ENCODE measurements at regions not wholly inside any gene's neighbourhood (a gene's known extent, or its start where the extent isn't known, plus 50 kb on each side); places are given as distances from the start of the nearest gene placed in this dataset.
"Not testable (repeated sequence)": the region's sequence is repeated elsewhere in the genome, so short reads cannot be mapped to it uniquely, and the experiment has no call there.

GRCh38 chr21:8194042-8194441, 2327.3 kb upstream of the TPTE start:
- not testable (repeated sequence) for H3K9me3 Mint-ChIP-seq; DNase-seq; H3K4me1 Mint-ChIP-seq; H3K27me3 Mint-ChIP-seq (ENCODE audit: low read depth in 3 of 3); H3K36me3 Mint-ChIP-seq; H3K27ac Mint-ChIP-seq; H3K4me3 Mint-ChIP-seq

DNA sequence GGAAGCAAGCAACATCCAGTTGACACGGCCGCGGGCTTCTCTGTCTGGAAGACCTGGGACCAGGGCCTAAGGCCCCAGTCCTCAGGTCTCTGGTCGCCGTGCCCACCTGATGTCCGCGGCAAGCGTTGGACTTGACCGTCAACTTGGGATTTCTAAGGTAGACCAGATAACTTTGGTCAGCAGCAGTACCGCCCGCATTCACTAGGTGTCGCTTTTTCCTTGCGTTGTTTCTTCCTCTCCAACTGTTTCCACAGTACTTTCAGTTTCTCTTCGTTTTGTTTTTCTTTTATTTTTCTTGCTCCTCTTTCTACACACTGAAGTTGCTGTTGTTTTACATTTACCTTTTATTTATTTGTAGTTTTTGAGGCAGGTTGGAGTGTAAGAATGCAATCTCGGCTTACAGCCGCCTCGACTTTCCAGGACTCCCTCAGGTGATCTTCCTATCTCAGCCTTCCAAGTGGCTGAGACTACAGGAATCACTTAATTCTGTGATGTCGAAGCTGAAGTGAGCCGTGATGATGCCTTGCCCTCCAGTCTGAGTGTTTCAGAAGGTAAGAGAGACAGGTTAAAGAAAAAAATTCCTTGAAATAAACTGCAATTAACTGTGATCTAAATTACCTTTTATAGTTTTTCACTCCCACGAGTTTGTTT, 2323.9 kb upstream of the TPTE start:
- not testable (repeated sequence) for H3K36me3 Mint-ChIP-seq; H3K4me3 Mint-ChIP-seq; H3K27me3 Mint-ChIP-seq (ENCODE audit: low read depth in 3 of 3); DNase-seq; H3K4me1 Mint-ChIP-seq; H3K9me3 Mint-ChIP-seq; H3K27ac Mint-ChIP-seq

DNA sequence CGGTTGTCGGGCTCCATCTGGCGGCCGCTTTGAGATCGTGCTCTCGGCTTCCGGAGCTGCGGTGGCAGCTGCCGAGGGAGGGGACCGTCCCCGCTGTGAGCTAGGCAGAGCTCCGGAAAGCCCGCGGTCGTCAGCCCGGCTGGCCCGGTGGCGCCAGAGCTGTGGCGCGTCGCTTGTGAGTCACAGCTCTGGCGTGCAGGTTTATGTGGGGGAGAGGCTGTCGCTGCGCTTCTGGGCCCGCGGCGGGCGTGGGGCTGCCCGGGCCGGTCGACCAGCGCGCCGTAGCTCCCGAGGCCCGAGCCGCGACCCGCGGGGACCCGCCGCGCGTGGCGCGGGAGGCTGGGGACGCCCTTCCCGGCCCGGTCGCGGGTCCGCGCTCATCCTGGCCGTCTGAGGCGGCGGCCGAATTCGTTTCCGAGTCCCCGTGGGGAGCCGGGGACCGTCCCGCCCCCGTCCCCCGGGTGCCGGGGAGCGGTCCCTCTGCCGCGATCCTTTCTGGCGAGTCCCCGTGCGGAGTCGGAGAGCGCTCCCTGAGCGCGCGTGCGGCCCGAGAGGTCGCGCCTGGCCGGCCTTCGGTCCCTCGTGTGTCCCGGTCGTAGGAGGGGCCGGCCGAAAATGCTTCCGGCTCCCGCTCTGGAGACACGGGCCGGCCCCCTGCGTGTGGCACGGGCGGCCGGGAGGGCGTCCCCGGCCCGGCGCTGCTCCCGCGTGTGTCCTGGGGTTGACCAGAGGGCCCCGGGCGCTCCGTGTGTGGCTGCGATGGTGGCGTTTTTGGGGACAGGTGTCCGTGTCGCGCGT, 2316.1 kb upstream of the TPTE start:
- H3K9me3 Mint-ChIP-seq = not testable (repeated sequence)

DNA sequence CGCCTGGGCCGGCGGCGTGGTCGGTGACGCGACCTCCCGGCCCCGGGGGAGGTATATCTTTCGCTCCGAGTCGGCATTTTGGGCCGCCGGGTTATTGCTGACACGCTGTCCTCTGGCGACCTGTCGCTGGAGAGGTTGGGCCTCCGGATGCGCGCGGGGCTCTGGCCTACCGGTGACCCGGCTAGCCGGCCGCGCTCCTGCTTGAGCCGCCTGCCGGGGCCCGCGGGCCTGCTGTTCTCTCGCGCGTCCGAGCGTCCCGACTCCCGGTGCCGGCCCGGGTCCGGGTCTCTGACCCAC, 2315.5 kb upstream of the TPTE start:
- H3K4me3 Mint-ChIP-seq; H3K4me1 Mint-ChIP-seq; H3K9me3 Mint-ChIP-seq; H3K27ac Mint-ChIP-seq; H3K27me3 Mint-ChIP-seq (ENCODE audit: low read depth in 3 of 3); H3K36me3 Mint-ChIP-seq; DNase-seq: not testable (repeated sequence)

More for the DNA sequence above, 2316.1 kb upstream of the TPTE start:
- not testable (repeated sequence) for H3K4me1 Mint-ChIP-seq; H3K27me3 Mint-ChIP-seq (ENCODE audit: low read depth in 3 of 3); H3K36me3 Mint-ChIP-seq; DNase-seq; H3K4me3 Mint-ChIP-seq; H3K27ac Mint-ChIP-seq

DNA sequence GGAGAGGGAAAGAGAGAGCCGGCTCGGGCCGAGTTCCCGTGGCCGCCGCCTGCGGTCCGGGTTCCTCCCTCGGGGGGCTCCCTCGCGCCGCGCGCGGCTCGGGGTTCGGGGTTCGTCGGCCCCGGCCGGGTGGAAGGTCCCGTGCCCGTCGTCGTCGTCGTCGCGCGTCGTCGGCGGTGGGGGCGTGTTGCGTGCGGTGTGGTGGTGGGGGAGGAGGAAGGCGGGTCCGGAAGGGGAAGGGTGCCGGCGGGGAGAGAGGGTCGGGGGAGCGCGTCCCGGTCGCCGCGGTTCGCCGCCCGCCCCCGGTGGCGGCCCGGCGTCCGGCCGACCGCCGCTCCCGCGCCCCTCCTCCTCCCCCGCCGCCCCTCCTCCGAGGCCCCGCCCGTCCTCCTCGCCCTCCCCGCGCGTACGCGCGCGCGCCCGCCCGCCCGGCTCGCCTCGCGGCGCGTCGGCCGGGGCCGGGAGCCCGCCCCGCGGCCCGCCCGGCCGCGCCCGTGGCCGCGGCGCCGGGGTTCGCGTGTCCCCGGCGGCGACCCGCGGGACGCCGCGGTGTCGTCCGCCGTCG, 2308.3 kb upstream of the TPTE start:
- H3K36me3 Mint-ChIP-seq; H3K27ac Mint-ChIP-seq; H3K27me3 Mint-ChIP-seq (ENCODE audit: low read depth in 3 of 3); H3K9me3 Mint-ChIP-seq; H3K4me3 Mint-ChIP-seq; H3K4me1 Mint-ChIP-seq: not testable (repeated sequence)
- peak; percentile 32 to 49 (median 49) for DNase-seq

DNA sequence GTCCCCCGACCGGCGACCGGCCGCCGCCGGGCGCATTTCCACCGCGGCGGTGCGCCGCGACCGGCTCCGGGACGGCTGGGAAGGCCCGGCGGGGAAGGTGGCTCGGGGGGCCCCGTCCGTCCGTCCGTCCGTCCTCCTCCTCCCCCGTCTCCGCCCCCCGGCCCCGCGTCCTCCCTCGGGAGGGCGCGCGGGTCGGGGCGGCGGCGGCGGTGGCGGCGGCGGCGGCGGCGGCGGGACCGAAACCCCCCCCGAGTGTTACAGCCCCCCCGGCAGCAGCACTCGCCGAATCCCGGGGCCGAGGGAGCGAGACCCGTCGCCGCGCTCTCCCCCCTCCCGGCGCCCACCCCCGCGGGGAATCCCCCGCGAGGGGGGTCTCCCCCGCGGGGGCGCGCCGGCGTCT, 2306.8 kb upstream of the TPTE start:
- H3K4me3 Mint-ChIP-seq; H3K36me3 Mint-ChIP-seq; H3K9me3 Mint-ChIP-seq; H3K4me1 Mint-ChIP-seq; H3K27me3 Mint-ChIP-seq (ENCODE audit: low read depth in 3 of 3); H3K27ac Mint-ChIP-seq: not testable (repeated sequence)
- DNase-seq = peak in 1 of 3 donors; percentile 16

GRCh38 chr21:8229366-8230150, 2291.8 kb upstream of the TPTE start:
- H3K9me3 Mint-ChIP-seq = peaks cover 8 to 20% (median 13%) of the 10 kb centered on the region in 6 donors
- H3K27ac Mint-ChIP-seq, DNase-seq, H3K4me1 Mint-ChIP-seq, H3K4me3 Mint-ChIP-seq: not testable (repeated sequence)
- H3K36me3 Mint-ChIP-seq = peaks cover 10 to 13% (median 12%) of the 10 kb centered on the region in 3 donors
- peaks cover 5 to 11% (median 6%) of the 10 kb centered on the region in 3 donors for H3K27me3 Mint-ChIP-seq (ENCODE audit: low read depth in 3 of 3)

- peaks cover 8 to 20% (median 13%) of the 10 kb centered on the region in 6 donors for H3K9me3 Mint-ChIP-seq
- H3K4me3 Mint-ChIP-seq, H3K27ac Mint-ChIP-seq, DNase-seq, H3K4me1 Mint-ChIP-seq: not testable (repeated sequence)
- peaks cover 5 to 11% (median 6%) of the 10 kb centered on the region in 3 donors for H3K27me3 Mint-ChIP-seq (ENCODE audit: low read depth in 3 of 3)
- H3K36me3 Mint-ChIP-seq = peaks cover 10 to 13% (median 12%) of the 10 kb centered on the region in 3 donors
Measured at GRCh38 chr21:8231252-8231651, 2290.1 kb upstream of the TPTE start.

- not testable (repeated sequence) for H3K4me1 Mint-ChIP-seq, H3K27ac Mint-ChIP-seq, H3K4me3 Mint-ChIP-seq
- Mint-ChIP-seq H3K36me3 (peaks cover 10 to 13% (median 12%) of the 10 kb centered on the region in 3 donors), H3K9me3 (peaks cover 8 to 20% (median 13%) of the 10 kb centered on the region in 6 donors), H3K27me3 (ENCODE audit: low read depth in 3 of 3) (peaks cover 5 to 11% (median 6%) of the 10 kb centered on the region in 3 donors)
- peak; percentile 5 to 39 (median 19) for DNase-seq
Measured at GRCh38 chr21:8233000-8233399, 2288.4 kb upstream of the TPTE start.

GRCh38 chr21:8234059-8234458, 2287.3 kb upstream of the TPTE start:
- H3K27me3 Mint-ChIP-seq (ENCODE audit: low read depth in 3 of 3); H3K4me3 Mint-ChIP-seq; H3K4me1 Mint-ChIP-seq; H3K27ac Mint-ChIP-seq; H3K36me3 Mint-ChIP-seq: not testable (repeated sequence)
- H3K9me3 Mint-ChIP-seq = peaks cover 6 to 14% (median 9%) of the 10 kb centered on the region in 6 donors
- peak; percentile 48 to 54 (median 52) for DNase-seq

GRCh38 chr21:8244723-8245641, 2276.4 kb upstream of the TPTE start:
- H3K36me3 Mint-ChIP-seq; H3K4me1 Mint-ChIP-seq; H3K4me3 Mint-ChIP-seq; DNase-seq; H3K9me3 Mint-ChIP-seq; H3K27ac Mint-ChIP-seq; H3K27me3 Mint-ChIP-seq (ENCODE audit: low read depth in 3 of 3): not testable (repeated sequence)

DNA sequence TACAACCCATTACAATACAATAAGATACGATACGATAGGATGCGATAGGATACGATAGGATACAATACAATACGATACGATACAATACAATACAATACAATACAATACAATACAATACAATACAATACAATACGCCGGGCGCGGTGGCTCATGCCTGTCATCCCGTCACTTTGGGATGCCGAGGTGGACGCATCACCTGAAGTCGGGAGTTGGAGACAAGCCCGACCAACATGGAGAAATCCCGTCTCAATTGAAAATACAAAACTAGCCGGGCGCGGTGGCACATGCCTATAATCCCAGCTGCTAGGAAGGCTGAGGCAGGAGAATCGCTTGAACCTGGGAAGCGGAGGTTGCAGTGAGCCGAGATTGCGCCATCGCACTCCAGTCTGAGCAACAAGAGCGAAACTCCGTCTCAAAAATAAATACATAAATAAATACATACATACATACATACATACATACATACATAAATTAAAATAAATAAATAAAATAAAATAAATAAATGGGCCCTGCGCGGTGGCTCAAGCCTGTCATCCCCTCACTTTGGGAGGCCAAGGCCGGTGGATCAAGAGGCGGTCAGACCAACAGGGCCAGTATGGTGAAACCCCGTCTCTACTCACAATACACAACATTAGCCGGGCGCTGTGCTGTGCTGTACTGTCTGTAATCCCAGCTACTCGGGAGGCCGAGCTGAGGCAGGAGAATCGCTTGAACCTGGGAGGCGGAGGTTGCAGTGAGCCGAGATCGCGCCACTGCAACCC, 2275.6 kb upstream of the TPTE start:
- not testable (repeated sequence) for H3K4me3 Mint-ChIP-seq; DNase-seq; H3K36me3 Mint-ChIP-seq; H3K27me3 Mint-ChIP-seq (ENCODE audit: low read depth in 3 of 3); H3K27ac Mint-ChIP-seq; H3K9me3 Mint-ChIP-seq; H3K4me1 Mint-ChIP-seq

GRCh38 chr21:8251701-8252100, 2269.7 kb upstream of the TPTE start:
- not testable (repeated sequence) for H3K36me3 Mint-ChIP-seq, H3K4me3 Mint-ChIP-seq

More at GRCh38 chr21:8251701-8252100, 2269.7 kb upstream of the TPTE start:
- not testable (repeated sequence) for DNase-seq; H3K27me3 Mint-ChIP-seq (ENCODE audit: low read depth in 3 of 3); H3K27ac Mint-ChIP-seq; H3K4me1 Mint-ChIP-seq; H3K9me3 Mint-ChIP-seq

Data from immature natural killer cell (primary cell).